ENCODE measurements at regions not wholly inside any gene's neighbourhood (a gene's known extent, or its start where the extent isn't known, plus 50 kb on each side); places are given as distances from the start of the nearest gene placed in this dataset.
A peak's percentile ranks its signal among the peaks of the same experiment; 100 is the strongest.

- Histone ChIP-seq H3K27ac (no peak overlapping the region), H3K9me3 (no peaks in the 10 kb centered on the region), H3K4me3 (no peak overlapping the region), H3K27me3 (ENCODE audit: low read depth) (no peaks in the 10 kb centered on the region), H3K36me3 (no peaks in the 10 kb centered on the region), H3K4me1 (no peaks in the 10 kb centered on the region)
- peak; percentile 70 for DNase-seq
- intact Hi-C loops (cut with DNase I) = no loop called here
- TF ChIP-seq CTCF (IDR thresholded peaks at IDR 0.05) = no peak
- ATAC-seq = peak; percentile 20 to 43
These were observed 273.7 kb downstream of the PTTG2 start for GRCh38 chr4:38233727-38234480.

GRCh38 chr4:38235354-38235753 lies 275.2 kb downstream of the PTTG2 start:
- no peak overlapping the region for H3K27ac ChIP-seq
- TF ChIP-seq CTCF (IDR thresholded peaks at IDR 0.05) = no peak
- intact Hi-C loops (cut with DNase I) = no loop called here

GRCh38 chr4:38236003-38236402 lies 275.8 kb downstream of the PTTG2 start:
- H3K27ac ChIP-seq = no peak overlapping the region
- no peak for TF ChIP-seq CTCF (IDR thresholded peaks at IDR 0.05)
- no peak overlapping the region for H3K4me3 ChIP-seq
- H3K27me3 ChIP-seq (ENCODE audit: low read depth) = no peaks in the 10 kb centered on the region
- H3K9me3 ChIP-seq = no peaks in the 10 kb centered on the region
- ATAC-seq (no peak), DNase-seq (no peak)
- no peaks in the 10 kb centered on the region for H3K36me3 ChIP-seq
- no peaks in the 10 kb centered on the region for H3K4me1 ChIP-seq
- intact Hi-C loops (cut with DNase I) = no loop called here

More at GRCh38 chr4:38235354-38235753, 275.2 kb downstream of the PTTG2 start:
- no peak for DNase-seq
- no peaks in the 10 kb centered on the region for H3K27me3 ChIP-seq (ENCODE audit: low read depth)
- H3K4me3 ChIP-seq = no peak overlapping the region
- no peaks in the 10 kb centered on the region for H3K36me3 ChIP-seq
- H3K4me1 ChIP-seq = no peaks in the 10 kb centered on the region
- no peak for ATAC-seq
- no peaks in the 10 kb centered on the region for H3K9me3 ChIP-seq

GRCh38 chr4:38236503-38236902 lies 276.3 kb downstream of the PTTG2 start:
- Histone ChIP-seq H3K4me3 (no peak overlapping the region), H3K36me3 (no peaks in the 10 kb centered on the region), H3K4me1 (no peaks in the 10 kb centered on the region), H3K27ac (no peak overlapping the region), H3K27me3 (ENCODE audit: low read depth) (no peaks in the 10 kb centered on the region), H3K9me3 (no peaks in the 10 kb centered on the region)
- no peak for TF ChIP-seq CTCF (IDR thresholded peaks at IDR 0.05)
- intact Hi-C loops (cut with DNase I) = no loop called here
- ATAC-seq (no peak), DNase-seq (no peak)

GRCh38 chr4:38237139-38237538 lies 276.9 kb downstream of the PTTG2 start:
- no peak for TF ChIP-seq CTCF (IDR thresholded peaks at IDR 0.05)
- Histone ChIP-seq H3K27ac (no peak overlapping the region), H3K27me3 (ENCODE audit: low read depth) (no peaks in the 10 kb centered on the region)

More at GRCh38 chr4:38237139-38237538, 276.9 kb downstream of the PTTG2 start:
- ATAC-seq = no peak
- Histone ChIP-seq H3K4me1 (no peaks in the 10 kb centered on the region), H3K36me3 (no peaks in the 10 kb centered on the region), H3K9me3 (no peaks in the 10 kb centered on the region), H3K4me3 (no peak overlapping the region)
- intact Hi-C loops (cut with DNase I) = no loop called here
- no peak for DNase-seq

Data from lower lobe of right lung (tissue), 2 donors.